ENCODE measurements at regions not wholly inside any gene's neighbourhood (a gene's known extent, or its start where the extent isn't known, plus 50 kb on each side); places are given as distances from the start of the nearest gene placed in this dataset.
A peak's percentile ranks its signal among the peaks of the same experiment; 100 is the strongest.

GRCh38 chr11:30128269-30128932 is 102.4 kb upstream of the FSHB start:
- TF ChIP-seq REST (IDR thresholded peaks at IDR 0.05; ENCODE audit: low read depth) (no peak), CTCF (IDR thresholded peaks at IDR 0.05 in 2 of 3, conservative IDR thresholded peaks at IDR 0.05 in 1 of 3; ENCODE audit: borderline replicate concordance in 1 of 3, insufficient read depth in 1 of 3, low read depth in 2 of 3, low read length in 2 of 3) (peak; percentile 18 to 76 (median 61); a peak in 4 of 6 replicates), POLR2A (IDR thresholded peaks at IDR 0.05; ENCODE audit: borderline replicate concordance, extremely low read depth, insufficient read depth, insufficient read length) (no peak), POLR2AphosphoS5 (IDR thresholded peaks at IDR 0.05; ENCODE audit: low read depth, low read length) (no peak), RAD21 (IDR thresholded peaks at IDR 0.05; ENCODE audit: low read depth) (peak; percentile 27; the same call in 1 of the 2 replicates), CEBPB (IDR thresholded peaks at IDR 0.05; ENCODE audit: low read depth) (no peak)

Measured in HCT116 (cell line).